ENCODE measurements at regions not wholly inside any gene's neighbourhood (a gene's known extent, or its start where the extent isn't known, plus 50 kb on each side); places are given as distances from the start of the nearest gene placed in this dataset.

- DNase-seq (ENCODE audit: low read depth in 2 of 2) = no peak
- H3K4me3 ChIP-seq (replicated peaks in 1 of 2; ENCODE audit: low read depth in 2 of 2, low read length in 2 of 2) = no peak overlapping the region
- no peak for TF ChIP-seq CTCF (IDR thresholded peaks at IDR 0.05; ENCODE audit: low read depth, low read length)
Measured at GRCh38 chr4:104235967-104236366, 258.7 kb downstream of the CXXC4 start.

GRCh38 chr4:104217526-104217925, 277.2 kb downstream of the CXXC4 start:
- no peak for TF ChIP-seq CTCF (IDR thresholded peaks at IDR 0.05; ENCODE audit: low read depth, low read length)
- no peak overlapping the region for H3K4me3 ChIP-seq (replicated peaks in 1 of 2; ENCODE audit: low read depth in 2 of 2, low read length in 2 of 2)
- DNase-seq (ENCODE audit: low read depth in 2 of 2) = no peak

- no peak for DNase-seq (ENCODE audit: low read depth in 2 of 2)
- TF ChIP-seq CTCF (IDR thresholded peaks at IDR 0.05; ENCODE audit: low read depth, low read length) = no peak
- H3K4me3 ChIP-seq (replicated peaks in 1 of 2; ENCODE audit: low read depth in 2 of 2, low read length in 2 of 2) = no peak overlapping the region
Measured at GRCh38 chr4:104211657-104212056, 283.0 kb downstream of the CXXC4 start.

GRCh38 chr4:104210420-104210819, 284.3 kb downstream of the CXXC4 start:
- no peak for DNase-seq (ENCODE audit: low read depth in 2 of 2)
- no peak overlapping the region for H3K4me3 ChIP-seq (replicated peaks in 1 of 2; ENCODE audit: low read depth in 2 of 2, low read length in 2 of 2)
- no peak for TF ChIP-seq CTCF (IDR thresholded peaks at IDR 0.05; ENCODE audit: low read depth, low read length)

GRCh38 chr4:104206784-104207183, 287.9 kb downstream of the CXXC4 start:
- H3K4me3 ChIP-seq (replicated peaks in 1 of 2; ENCODE audit: low read depth in 2 of 2, low read length in 2 of 2) = no peak overlapping the region
- no peak for TF ChIP-seq CTCF (IDR thresholded peaks at IDR 0.05; ENCODE audit: low read depth, low read length)
- DNase-seq (ENCODE audit: low read depth in 2 of 2) = no peak

DNA sequence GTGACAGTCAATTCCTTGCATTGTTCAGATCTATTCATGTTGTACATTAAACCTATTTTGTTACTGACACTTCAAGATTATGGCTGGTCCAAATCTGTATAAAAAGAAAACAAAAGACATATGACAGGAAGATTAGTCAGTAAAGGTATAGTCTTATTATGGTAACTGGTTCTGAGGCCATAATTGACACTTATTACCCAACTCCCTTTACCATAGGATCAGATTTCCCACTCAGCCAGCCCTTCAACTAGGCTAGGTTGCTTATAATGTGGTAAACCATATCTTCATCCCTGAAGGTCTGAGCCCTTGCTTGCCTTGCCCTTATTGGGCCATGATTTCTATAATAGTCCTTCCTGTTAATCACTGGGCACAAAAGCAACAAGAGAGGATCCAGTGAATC, 289.6 kb downstream of the CXXC4 start:
- H3K4me3 ChIP-seq (replicated peaks in 1 of 2; ENCODE audit: low read depth in 2 of 2, low read length in 2 of 2) = no peak overlapping the region
- no peak for TF ChIP-seq CTCF (IDR thresholded peaks at IDR 0.05; ENCODE audit: low read depth, low read length)
- no peak for DNase-seq (ENCODE audit: low read depth in 2 of 2)

DNA sequence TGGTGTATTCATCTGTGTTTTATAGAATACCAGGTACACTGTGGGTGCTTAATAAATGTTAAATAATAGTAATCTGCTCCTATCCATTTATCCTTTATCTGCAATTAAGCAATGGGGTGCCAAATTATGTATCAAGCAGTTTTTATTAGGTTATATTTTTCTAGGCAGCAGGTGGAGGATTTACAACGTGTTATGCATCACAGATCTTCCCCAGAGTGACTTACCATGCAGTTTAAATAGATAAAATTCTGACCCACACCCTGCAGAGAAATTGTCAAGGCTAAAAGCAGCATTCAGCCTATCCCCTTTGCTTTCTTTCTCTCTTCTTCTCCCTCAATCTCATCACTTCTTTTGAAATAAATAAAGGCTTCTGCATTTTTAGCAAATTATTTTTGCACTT, 306.4 kb downstream of the CXXC4 start:
- no peak for DNase-seq (ENCODE audit: low read depth in 2 of 2)
- no peak overlapping the region for H3K4me3 ChIP-seq (replicated peaks in 1 of 2; ENCODE audit: low read depth in 2 of 2, low read length in 2 of 2)
- no peak for TF ChIP-seq CTCF (IDR thresholded peaks at IDR 0.05; ENCODE audit: low read depth, low read length)

Data from cardiac fibroblast (primary cell).